Parathyroid adenoma (tissue), 2 donors: ENCODE measurements at regions not wholly inside any gene's neighbourhood (a gene's known extent, or its start where the extent isn't known, plus 50 kb on each side); places are given as distances from the start of the nearest gene placed in this dataset.

Source experiments
- H2AFZ ChIP-seq: fragments of 300-600 bp; sonication (generic); one replicate; pipeline ENCODE4 v1.7.0; 2017; ENCODE audit warnings: antibody characterized with exemption, mild to moderate bottlenecking
- H3K27ac ChIP-seq: fragments of 300-600 bp; sonication (generic); one replicate; pipeline ENCODE4 v1.7.0; 2017
- H3K27me3 ChIP-seq: fragments of 300-600 bp; sonication (generic); one replicate; pipeline ENCODE4 v1.7.0; 2017; ENCODE audit warnings: low read length; ENCODE audit not compliant: control insufficient read depth, insufficient read depth
- H3K36me3 ChIP-seq: fragments of 300-600 bp; sonication (generic); one replicate; pipeline ENCODE4 v1.7.0; 2017; ENCODE audit warnings: low read length; ENCODE audit not compliant: control insufficient read depth, insufficient read depth
- H3K4me1 ChIP-seq: fragments of 300-600 bp; sonication (generic); one replicate; pipeline ENCODE4 v1.7.0; 2017; ENCODE audit warnings: control low read depth
- H3K4me2 ChIP-seq: fragments of 300-600 bp; sonication (generic); one replicate; pipeline ENCODE4 v1.7.0; 2017; ENCODE audit warnings: low read length
- H3K4me3 ChIP-seq: fragments of 300-600 bp; sonication (generic); one replicate; pipeline ENCODE4 v1.7.0; 2017; ENCODE audit warnings: low read depth, low read length
- H3K79me2 ChIP-seq: fragments of 300-600 bp; sonication (generic); one replicate; pipeline ENCODE4 v1.7.0; 2017; ENCODE audit warnings: control low read depth
- H3K9ac ChIP-seq: fragments of 300-600 bp; sonication (generic); one replicate; pipeline ENCODE4 v1.7.0; 2017; ENCODE audit warnings: mild to moderate bottlenecking
- H3K9me3 ChIP-seq: fragments of 300-600 bp; sonication (generic); one replicate; pipeline ENCODE4 v1.7.0; 2017; ENCODE audit warnings: low read length; ENCODE audit not compliant: control insufficient read depth
- TF ChIP-seq, protein P1 (sequence below): fragments of 300-600 bp; sonication (generic); IDR thresholded peaks from one replicate; pipeline ENCODE4 v1.7.0; 2017; ENCODE audit warnings: antibody characterized with exemption, mild to moderate bottlenecking
- donor health status: primary hyperparathyroidism.

GRCh38 chr1:29860681-29861080 lies 624.4 kb downstream of the PTPRU start:
- H3K4me2 ChIP-seq: no peak overlapping the region
- H3K9ac ChIP-seq: no peak overlapping the region
- no peak overlapping the region for H3K4me3 ChIP-seq
- TF ChIP-seq, protein P1, sequence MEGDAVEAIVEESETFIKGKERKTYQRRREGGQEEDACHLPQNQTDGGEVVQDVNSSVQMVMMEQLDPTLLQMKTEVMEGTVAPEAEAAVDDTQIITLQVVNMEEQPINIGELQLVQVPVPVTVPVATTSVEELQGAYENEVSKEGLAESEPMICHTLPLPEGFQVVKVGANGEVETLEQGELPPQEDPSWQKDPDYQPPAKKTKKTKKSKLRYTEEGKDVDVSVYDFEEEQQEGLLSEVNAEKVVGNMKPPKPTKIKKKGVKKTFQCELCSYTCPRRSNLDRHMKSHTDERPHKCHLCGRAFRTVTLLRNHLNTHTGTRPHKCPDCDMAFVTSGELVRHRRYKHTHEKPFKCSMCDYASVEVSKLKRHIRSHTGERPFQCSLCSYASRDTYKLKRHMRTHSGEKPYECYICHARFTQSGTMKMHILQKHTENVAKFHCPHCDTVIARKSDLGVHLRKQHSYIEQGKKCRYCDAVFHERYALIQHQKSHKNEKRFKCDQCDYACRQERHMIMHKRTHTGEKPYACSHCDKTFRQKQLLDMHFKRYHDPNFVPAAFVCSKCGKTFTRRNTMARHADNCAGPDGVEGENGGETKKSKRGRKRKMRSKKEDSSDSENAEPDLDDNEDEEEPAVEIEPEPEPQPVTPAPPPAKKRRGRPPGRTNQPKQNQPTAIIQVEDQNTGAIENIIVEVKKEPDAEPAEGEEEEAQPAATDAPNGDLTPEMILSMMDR: no peak
- no peaks in the 10 kb centered on the region for H3K36me3 ChIP-seq
- no peaks in the 10 kb centered on the region for H3K79me2 ChIP-seq
- no peak overlapping the region for H2AFZ ChIP-seq
- H3K4me1 ChIP-seq: no peaks in the 10 kb centered on the region
- H3K27ac ChIP-seq: no peak overlapping the region
- H3K27me3 ChIP-seq: no peaks in the 10 kb centered on the region
- no peaks in the 10 kb centered on the region for H3K9me3 ChIP-seq

GRCh38 chr1:29860056-29860455 lies 623.7 kb downstream of the PTPRU start:
- Histone ChIP-seq H2AFZ (no peak overlapping the region), H3K9me3 (no peaks in the 10 kb centered on the region), H3K27me3 (no peaks in the 10 kb centered on the region), H3K27ac (no peak overlapping the region), H3K4me1 (no peaks in the 10 kb centered on the region), H3K79me2 (no peaks in the 10 kb centered on the region), H3K4me3 (no peak overlapping the region), H3K36me3 (no peaks in the 10 kb centered on the region), H3K4me2 (no peak overlapping the region), H3K9ac (no peak overlapping the region)
- TF ChIP-seq, protein P1: no peak

DNA sequence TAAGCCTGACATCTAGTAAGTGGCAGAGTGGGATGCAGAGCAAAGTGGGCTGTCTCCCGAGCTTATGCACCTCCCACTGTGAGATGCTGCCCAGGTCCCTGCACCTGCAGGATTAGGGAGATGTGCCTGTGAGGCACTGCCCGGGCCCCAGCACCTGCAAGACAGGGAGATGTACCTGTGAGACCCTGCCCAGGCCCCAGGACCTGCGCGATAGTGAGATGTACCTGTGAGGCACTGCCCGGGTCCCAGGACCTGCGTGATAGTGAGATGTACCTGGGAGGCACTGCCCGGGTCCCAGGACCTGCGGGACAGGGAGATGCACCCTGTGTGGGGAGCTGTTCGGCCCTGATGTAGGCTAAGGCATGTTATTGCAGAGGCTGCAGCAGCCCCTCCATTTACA lies 622.8 kb downstream of the PTPRU start:
- no peak overlapping the region for H3K4me3 ChIP-seq
- H3K4me1 ChIP-seq: no peaks in the 10 kb centered on the region
- TF ChIP-seq, protein P1: no peak
- no peaks in the 10 kb centered on the region for H3K79me2 ChIP-seq
- no peak overlapping the region for H3K27ac ChIP-seq
- no peaks in the 10 kb centered on the region for H3K27me3 ChIP-seq
- no peak overlapping the region for H3K9ac ChIP-seq
- H3K36me3 ChIP-seq: no peaks in the 10 kb centered on the region
- no peak overlapping the region for H3K4me2 ChIP-seq
- H3K9me3 ChIP-seq: no peaks in the 10 kb centered on the region
- no peak overlapping the region for H2AFZ ChIP-seq

- no peaks in the 10 kb centered on the region for H3K27me3 ChIP-seq
- no peaks in the 10 kb centered on the region for H3K9me3 ChIP-seq
- no peak overlapping the region for H3K9ac ChIP-seq
- H3K27ac ChIP-seq: no peak overlapping the region
- no peaks in the 10 kb centered on the region for H3K36me3 ChIP-seq
- H3K79me2 ChIP-seq: no peaks in the 10 kb centered on the region
- no peak overlapping the region for H2AFZ ChIP-seq
- H3K4me3 ChIP-seq: no peak overlapping the region
- TF ChIP-seq, protein P1: no peak
- no peak overlapping the region for H3K4me2 ChIP-seq
- H3K4me1 ChIP-seq: no peaks in the 10 kb centered on the region
Measured at GRCh38 chr1:29858646-29859045, 622.3 kb downstream of the PTPRU start.

DNA sequence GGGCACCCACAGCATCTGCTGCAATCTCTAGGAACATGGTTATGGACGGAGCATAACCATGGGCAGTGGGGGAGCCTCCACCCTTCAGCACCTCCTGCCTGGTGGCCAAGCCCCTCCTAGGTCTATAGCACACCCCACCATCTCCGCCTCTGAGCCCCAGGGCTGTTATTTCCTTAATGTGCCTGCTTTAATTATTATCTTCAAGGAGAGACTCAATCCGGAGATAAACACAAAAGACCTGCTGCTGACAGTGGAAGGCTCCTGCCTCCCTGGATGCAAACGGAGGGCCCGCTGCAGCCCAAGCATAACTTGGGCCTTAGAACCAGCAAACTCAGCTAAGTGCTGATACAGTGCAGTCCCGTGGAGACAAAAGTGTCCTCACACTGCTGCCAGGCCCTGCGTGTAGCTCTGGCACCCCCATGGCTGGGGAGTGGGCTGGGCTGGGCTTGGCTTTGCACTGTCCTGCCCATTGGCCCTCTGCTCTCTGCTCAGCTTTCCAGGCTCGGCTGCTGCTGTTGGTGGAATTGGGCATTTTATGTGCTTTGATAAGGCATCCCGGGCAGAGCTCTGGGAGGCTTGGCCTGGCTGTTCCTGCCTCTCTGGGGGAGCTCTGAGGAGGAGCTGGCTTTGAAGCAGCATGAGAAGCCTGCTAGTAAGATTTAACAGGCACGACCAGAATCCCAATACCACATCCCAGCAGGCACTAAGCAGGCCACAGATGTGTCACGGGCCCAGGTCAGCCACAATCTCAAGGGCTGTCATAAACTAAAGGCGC lies 620.2 kb downstream of the PTPRU start:
- H3K9ac ChIP-seq: no peak overlapping the region
- peak overlapping the region; percentile 66 for H2AFZ ChIP-seq
- H3K27ac ChIP-seq: no peak overlapping the region
- no peaks in the 10 kb centered on the region for H3K27me3 ChIP-seq
- no peaks in the 10 kb centered on the region for H3K4me1 ChIP-seq
- H3K36me3 ChIP-seq: no peaks in the 10 kb centered on the region
- TF ChIP-seq, protein P1: no peak
- H3K79me2 ChIP-seq: no peaks in the 10 kb centered on the region
- H3K4me3 ChIP-seq: no peak overlapping the region
- H3K4me2 ChIP-seq: no peak overlapping the region
- no peaks in the 10 kb centered on the region for H3K9me3 ChIP-seq
